Gastrocnemius medialis (tissue), 4 donors: ENCODE measurements at regions not wholly inside any gene's neighbourhood (a gene's known extent, or its start where the extent isn't known, plus 50 kb on each side); places are given as distances from the start of the nearest gene placed in this dataset.

Source experiments
- ATAC-seq, 2 donors: fragments of 150-250 bp; one replicate each; pipeline ENCODE4 v1.9.1; 2016
- DNase-seq, 2 donors: peaks; one replicate each; pipeline ENCODE4 v3.0.0-alpha.2; 2019
- H3K27ac ChIP-seq, 4 donors: fragments of 200-600 bp; sonication (generic); 1 replicate in 1 of 4; 2 replicates in 3 of 4; pipeline ENCODE4 v1.5.1; 2016 to 2018; ENCODE audit warnings: mild to moderate bottlenecking in 2 of 4, moderate library complexity in 1 of 4
- H3K27me3 ChIP-seq, 3 donors: fragments of 200-600 bp; sonication (generic) in 2 of 3; 1 replicate in 1 of 3; 2 replicates in 2 of 3; pipeline versions ENCODE4 v1.5.1 to v1.6.0; 2016 to 2019; ENCODE audit warnings: mild to moderate bottlenecking in 1 of 3, moderate library complexity in 1 of 3
- H3K36me3 ChIP-seq, 2 donors: fragments of 200-600 bp; sonication (generic) in 1 of 2; one replicate each; pipeline ENCODE4 v1.5.1; 2017 to 2018
- H3K4me1 ChIP-seq, 2 donors: fragments of 200-600 bp; sonication (generic) in 1 of 2; one replicate each; pipeline ENCODE4 v1.5.1; 2016 to 2017; ENCODE audit warnings: mild to moderate bottlenecking in 2 of 2
- H3K4me3 ChIP-seq, 4 donors: fragments of 200-600 bp; sonication (generic) in 3 of 4; 1 replicate in 1 of 4; 2 replicates in 3 of 4; pipeline ENCODE4 v1.5.1; 2016 to 2019; ENCODE audit warnings: mild to moderate bottlenecking in 2 of 4
- H3K9me3 ChIP-seq, 3 donors: fragments of 200-600 bp; sonication (generic) in 2 of 3; 1 replicate in 1 of 3; 2 replicates in 2 of 3; pipeline ENCODE4 v1.5.1; 2016 to 2019
- POLR2A ChIP-seq, 2 donors: fragments of 450-650 bp; IDR thresholded peaks; one replicate each; pipeline ENCODE4 v1.6.1; 2017; ENCODE audit warnings: antibody characterized with exemption in 2 of 2, mild to moderate bottlenecking in 2 of 2, moderate library complexity in 2 of 2
- in situ Hi-C, 4 donors: fragments of 200-750 bp; cut with MboI; loops; one replicate each; pipeline versions ENCODE4 v1.15.0 to v1.8.0; 2017; ENCODE audit warnings: low sequenced_read_pairs in 4 of 4
- intact Hi-C: fragments of 100-400 bp; cut with DNase I; formaldehyde crosslinking; loops from one replicate; pipeline ENCODE4 v1.15.1; 2023; ENCODE audit warnings: low total_unique reads
- TF ChIP-seq, protein P1 (sequence below), 5 experiments: fragments of 450-650 bp in 3 of 5; fragments of 200-600 bp in 2 of 5; sonication (generic) in 2 of 5; IDR thresholded peaks in 4 of 5; conservative IDR thresholded peaks in 1 of 5; 1 replicate in 4 of 5; 2 replicates in 1 of 5; pipeline ENCODE4 v1.5.1; 2016 to 2019; ENCODE audit warnings: antibody characterized with exemption in 5 of 5, mild to moderate bottlenecking in 3 of 5, moderate library complexity in 3 of 5

DNA sequence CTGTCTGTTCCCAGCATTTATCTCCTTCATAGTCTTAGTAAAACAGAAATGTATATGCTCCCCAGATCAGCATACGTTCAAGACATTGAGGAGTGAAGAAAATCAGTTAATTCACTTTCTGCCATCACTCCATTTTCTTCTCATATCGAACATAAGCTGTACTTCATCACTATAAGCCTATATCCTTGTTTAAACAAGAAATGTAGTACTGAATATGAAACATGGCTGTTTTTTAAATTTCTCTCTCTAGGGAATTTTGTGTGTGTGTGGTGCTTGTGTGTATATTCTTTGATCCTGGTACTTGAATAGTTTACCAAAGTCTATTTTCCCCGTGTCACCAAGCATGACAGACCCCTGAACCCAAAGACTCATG, 107.1 kb downstream of the HFE start:
- no peaks in the 10 kb centered on the region for H3K36me3 ChIP-seq
- peak overlapping the region in 1 of 4 donors; percentile 19 for H3K4me3 ChIP-seq
- intact Hi-C loops = no loop called here
- H3K27ac ChIP-seq = no peak overlapping the region
- ATAC-seq (no peak), DNase-seq (no peak)
- H3K27me3 ChIP-seq = peaks cover 91 to 99% (median 92%) of the 10 kb centered on the region in 3 donors
- peaks cover 3 to 5% of the 10 kb centered on the region in 2 donors for H3K4me1 ChIP-seq
- in situ Hi-C loops = loop anchor here in 1 of 4 donors (25.0 kb wide), 1 partner anchor 1618 kb away; a partner anchor contains a TSS
- H3K9me3 ChIP-seq = no peaks in the 10 kb centered on the region
- TF ChIP-seq POLR2A (IDR thresholded peaks at IDR 0.05) = no peak
- TF ChIP-seq, protein P1, sequence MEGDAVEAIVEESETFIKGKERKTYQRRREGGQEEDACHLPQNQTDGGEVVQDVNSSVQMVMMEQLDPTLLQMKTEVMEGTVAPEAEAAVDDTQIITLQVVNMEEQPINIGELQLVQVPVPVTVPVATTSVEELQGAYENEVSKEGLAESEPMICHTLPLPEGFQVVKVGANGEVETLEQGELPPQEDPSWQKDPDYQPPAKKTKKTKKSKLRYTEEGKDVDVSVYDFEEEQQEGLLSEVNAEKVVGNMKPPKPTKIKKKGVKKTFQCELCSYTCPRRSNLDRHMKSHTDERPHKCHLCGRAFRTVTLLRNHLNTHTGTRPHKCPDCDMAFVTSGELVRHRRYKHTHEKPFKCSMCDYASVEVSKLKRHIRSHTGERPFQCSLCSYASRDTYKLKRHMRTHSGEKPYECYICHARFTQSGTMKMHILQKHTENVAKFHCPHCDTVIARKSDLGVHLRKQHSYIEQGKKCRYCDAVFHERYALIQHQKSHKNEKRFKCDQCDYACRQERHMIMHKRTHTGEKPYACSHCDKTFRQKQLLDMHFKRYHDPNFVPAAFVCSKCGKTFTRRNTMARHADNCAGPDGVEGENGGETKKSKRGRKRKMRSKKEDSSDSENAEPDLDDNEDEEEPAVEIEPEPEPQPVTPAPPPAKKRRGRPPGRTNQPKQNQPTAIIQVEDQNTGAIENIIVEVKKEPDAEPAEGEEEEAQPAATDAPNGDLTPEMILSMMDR (IDR thresholded peaks at IDR 0.05 in 4 of 5, conservative IDR thresholded peaks at IDR 0.05 in 1 of 5) = no peak

DNA sequence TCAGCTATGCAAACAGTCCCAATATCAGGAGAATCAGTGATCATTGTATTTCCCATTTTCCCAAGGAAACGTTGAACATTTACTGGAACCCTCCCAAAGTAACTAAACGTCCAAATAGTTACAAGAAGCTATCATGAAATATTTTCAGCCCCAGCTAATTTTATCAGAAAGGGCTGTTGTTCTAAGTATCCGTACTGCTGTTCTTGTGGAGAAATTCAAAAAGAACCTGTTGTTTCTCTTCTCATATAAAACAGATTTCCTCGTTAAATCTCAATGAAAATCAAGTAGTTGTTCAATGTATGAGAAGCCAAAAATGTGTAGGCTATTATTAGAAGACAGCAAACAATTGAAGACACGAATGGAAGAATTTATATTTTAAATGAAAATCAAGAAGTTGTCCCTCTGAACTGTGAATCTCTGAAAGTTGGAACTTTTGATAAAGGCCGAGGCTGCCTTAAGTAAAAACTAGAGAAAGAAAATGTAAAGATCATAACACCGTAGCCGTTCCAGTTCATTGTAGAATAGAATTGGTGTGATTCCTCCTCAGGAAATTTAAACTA, 107.7 kb downstream of the HFE start:
- intact Hi-C loops (no loop called here), in situ Hi-C loops (loop anchor here in 1 of 4 donors (25.0 kb wide), 1 partner anchor 1617 kb away; a partner anchor contains a TSS)
- no peak for ATAC-seq
- TF ChIP-seq, protein P1 (IDR thresholded peaks at IDR 0.05 in 4 of 5, conservative IDR thresholded peaks at IDR 0.05 in 1 of 5) = no peak
- TF ChIP-seq POLR2A (IDR thresholded peaks at IDR 0.05) = no peak
- peak overlapping the region in 3 of 4 donors; percentile 19 to 56 (median 34) for H3K4me3 ChIP-seq
- H3K36me3 ChIP-seq = no peaks in the 10 kb centered on the region
- H3K27me3 ChIP-seq = peaks cover 91 to 100% (median 92%) of the 10 kb centered on the region in 3 donors
- no peak for DNase-seq
- no peaks in the 10 kb centered on the region for H3K9me3 ChIP-seq
- peaks cover 3 to 5% of the 10 kb centered on the region in 2 donors for H3K4me1 ChIP-seq
- peak overlapping the region; percentile 45 to 64 (median 54) for H3K27ac ChIP-seq

DNA sequence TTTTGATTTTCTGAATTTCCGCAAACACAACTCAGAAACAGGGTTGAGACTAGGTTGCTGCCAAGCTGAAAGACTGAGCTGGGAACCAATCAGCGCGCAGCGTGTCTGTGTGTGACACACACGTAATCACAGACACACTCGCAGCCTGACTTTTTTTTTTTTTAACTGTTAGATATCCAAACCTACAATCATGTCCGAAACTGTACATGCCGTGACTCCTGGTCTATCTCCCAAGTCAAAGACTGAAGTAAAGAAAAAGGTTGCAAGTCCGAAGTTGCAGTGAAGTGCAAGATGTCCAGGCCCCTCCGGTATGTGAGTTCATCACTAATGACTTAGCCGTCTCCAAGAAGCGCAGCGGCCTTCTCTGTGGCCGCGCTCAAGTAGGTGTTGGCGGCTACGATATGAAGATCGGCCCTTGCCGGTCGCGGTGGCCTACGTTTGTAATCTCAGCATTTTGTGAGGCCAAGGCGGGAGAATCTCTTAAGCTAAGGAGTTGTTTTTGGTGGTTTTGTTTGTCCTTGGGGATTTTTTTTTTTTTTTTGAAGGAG, 108.2 kb downstream of the HFE start:
- TF ChIP-seq POLR2A (IDR thresholded peaks at IDR 0.05) = peak; percentile 7 to 30
- TF ChIP-seq, protein P1 (IDR thresholded peaks at IDR 0.05 in 4 of 5, conservative IDR thresholded peaks at IDR 0.05 in 1 of 5) = no peak
- H3K4me3 ChIP-seq = peak overlapping the region; percentile 12 to 56 (median 36)
- peaks cover 3 to 5% of the 10 kb centered on the region in 2 donors for H3K4me1 ChIP-seq
- no peaks in the 10 kb centered on the region for H3K36me3 ChIP-seq
- ATAC-seq (peak; percentile 59 to 63), DNase-seq (peak in 1 of 2 donors; percentile 59)
- H3K9me3 ChIP-seq = no peaks in the 10 kb centered on the region
- peaks cover 91 to 100% (median 92%) of the 10 kb centered on the region in 3 donors for H3K27me3 ChIP-seq
- intact Hi-C loops (no loop called here), in situ Hi-C loops (loop anchor here in 1 of 4 donors (25.0 kb wide), 1 partner anchor 1617 kb away; a partner anchor contains a TSS)
- H3K27ac ChIP-seq = peak overlapping the region; percentile 45 to 64 (median 54)

DNA sequence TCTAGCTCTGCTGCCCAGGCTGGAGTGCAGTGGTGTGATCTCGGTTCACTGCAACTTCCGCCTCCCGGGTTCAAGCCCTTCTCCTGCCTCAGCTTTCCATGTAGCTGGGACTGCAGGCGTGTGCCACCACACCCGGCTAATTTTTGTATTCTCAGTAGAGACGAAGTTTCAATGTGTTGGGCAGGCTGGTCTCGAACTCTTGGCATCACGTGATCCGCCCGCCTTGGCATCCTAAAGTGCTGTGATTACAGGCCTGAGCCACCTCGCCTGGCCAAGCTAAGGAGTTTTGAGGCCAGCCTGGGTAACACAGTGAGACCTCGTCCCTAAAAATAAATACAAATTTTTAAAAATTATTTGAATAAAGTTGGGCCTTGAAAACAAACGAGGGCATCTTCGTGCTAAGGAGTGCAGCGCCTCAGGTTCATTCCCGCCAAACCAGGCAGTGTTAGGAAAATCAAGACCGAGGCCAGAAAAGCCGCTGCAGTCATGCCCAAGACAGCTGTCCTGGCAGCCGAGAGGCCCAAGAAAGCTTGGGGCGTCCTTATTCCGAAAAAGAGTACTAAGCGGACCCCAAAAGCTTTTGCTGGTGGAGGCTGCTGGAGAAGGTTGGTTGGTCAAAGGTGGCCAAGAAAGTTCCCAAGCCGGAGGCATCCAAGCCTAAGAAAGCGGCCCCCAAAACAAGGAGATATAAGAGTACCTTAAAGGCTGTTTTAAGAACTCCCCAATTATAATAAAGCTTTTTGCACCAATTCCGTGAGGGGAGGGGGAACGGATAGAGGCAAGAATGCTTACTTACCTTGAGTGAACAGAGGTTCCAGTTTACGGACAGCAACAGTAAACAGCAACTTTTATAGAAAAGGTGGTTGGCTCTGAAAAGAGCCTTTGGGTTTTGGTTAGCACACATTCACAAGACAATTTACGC, 109.0 kb downstream of the HFE start:
- Histone ChIP-seq H3K4me1 (peaks cover 3 to 5% of the 10 kb centered on the region in 2 donors), H3K9me3 (no peaks in the 10 kb centered on the region), H3K27me3 (peaks cover 88 to 100% (median 92%) of the 10 kb centered on the region in 3 donors), H3K36me3 (no peaks in the 10 kb centered on the region), H3K4me3 (peak overlapping the region; percentile 37 to 56 (median 38)), H3K27ac (peak overlapping the region; percentile 37 to 64 (median 54))
- in situ Hi-C loops (loop anchor here in 1 of 4 donors (25.0 kb wide), 1 partner anchor 1616 kb away; a partner anchor contains a TSS), intact Hi-C loops (no loop called here)
- TF ChIP-seq, protein P1 (IDR thresholded peaks at IDR 0.05 in 4 of 5, conservative IDR thresholded peaks at IDR 0.05 in 1 of 5) = no peak
- no peak for TF ChIP-seq POLR2A (IDR thresholded peaks at IDR 0.05)
- ATAC-seq (no peak), DNase-seq (no peak)
